Calu3 (cell line): ENCODE measurements at regions not wholly inside any gene's neighbourhood (a gene's known extent, or its start where the extent isn't known, plus 50 kb on each side); places are given as distances from the start of the nearest gene placed in this dataset.

Experiments
- BruUV-seq: library from RNA; stranded (reverse); fragments of 400-500 nt; replicated peaks from 2 replicates; lab custom pipeline; 2021; lab: Mats Ljungman, UMichigan
- CTCF ChIA-PET: fragments of 300-600 bp; sonication (Branson Sonifier 250); formaldehyde crosslinking; loops from one replicate; lab custom pipeline; 2022; ENCODE audit warnings: antibody characterized with exemption; lab: Charles Lee
- DNase-seq: peaks from one replicate; pipeline ENCODE4 v3.0.0; 2022
- H3K27ac Mint-ChIP-seq: one replicate; pipeline ENCODE4 v1.8.0; 2022; ENCODE audit warnings: mixed read lengths; ENCODE audit not compliant: unreplicated experiment
- H3K27me3 Mint-ChIP-seq: one replicate; pipeline ENCODE4 v1.8.0; 2022; ENCODE audit warnings: mixed read lengths; ENCODE audit not compliant: unreplicated experiment
- H3K36me3 Mint-ChIP-seq: one replicate; pipeline ENCODE4 v1.8.0; 2022; ENCODE audit warnings: mild to moderate bottlenecking, moderate library complexity, mixed read lengths; ENCODE audit not compliant: insufficient read depth, unreplicated experiment
- H3K4me1 Mint-ChIP-seq: one replicate; pipeline ENCODE4 v1.8.0; 2022; ENCODE audit warnings: mild to moderate bottlenecking, low read depth, mixed read lengths; ENCODE audit not compliant: unreplicated experiment
- H3K4me3 Mint-ChIP-seq: one replicate; pipeline ENCODE4 v1.8.0; 2022; ENCODE audit warnings: mild to moderate bottlenecking, low read depth, moderate library complexity, mixed read lengths; ENCODE audit not compliant: unreplicated experiment
- H3K9me3 Mint-ChIP-seq: one replicate; pipeline ENCODE4 v1.8.0; 2022; ENCODE audit warnings: low read depth, mixed read lengths; ENCODE audit not compliant: unreplicated experiment
- intact Hi-C: fragments of 100-400 bp; cut with micrococcal nuclease; formaldehyde crosslinking; loops from one replicate; pipeline ENCODE4 v1.10.0; 2022; ENCODE audit not compliant: unreplicated experiment
- TF ChIP-seq, protein P1 (sequence below): fragments of 200-600 bp; IDR thresholded peaks from one replicate; pipeline ENCODE4 v1.8.0; 2022; ENCODE audit warnings: antibody characterized with exemption; ENCODE audit not compliant: unreplicated experiment

DNA sequence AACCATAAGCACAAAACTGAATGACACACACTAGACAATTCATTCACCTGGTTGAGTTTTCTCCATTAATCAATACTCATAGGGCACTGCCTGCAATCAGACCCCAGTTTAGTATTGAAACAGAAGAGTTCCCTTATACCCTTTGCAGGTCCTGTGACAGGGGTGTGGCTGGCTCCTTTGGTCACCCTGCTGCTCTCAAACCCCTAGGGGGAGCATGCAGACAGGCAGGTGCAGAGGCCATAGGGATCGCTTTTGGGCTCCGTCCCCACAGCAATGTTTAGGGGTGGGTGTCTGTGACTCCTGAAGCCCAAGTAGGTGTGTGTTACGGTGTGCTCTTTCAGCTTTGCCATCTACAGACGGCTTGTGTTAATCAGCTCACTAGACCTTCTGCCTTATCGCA is 210.4 kb downstream of the CENPW start:
- BruUV-seq = no TSS peak
- Mint-ChIP-seq H3K36me3 (no peaks in the 10 kb centered on the region), H3K27ac (no peak overlapping the region), H3K27me3 (no peaks in the 10 kb centered on the region), H3K9me3 (no peaks in the 10 kb centered on the region), H3K4me1 (no peaks in the 10 kb centered on the region), H3K4me3 (no peak overlapping the region)
- no peak for DNase-seq
- TF ChIP-seq, protein P1, sequence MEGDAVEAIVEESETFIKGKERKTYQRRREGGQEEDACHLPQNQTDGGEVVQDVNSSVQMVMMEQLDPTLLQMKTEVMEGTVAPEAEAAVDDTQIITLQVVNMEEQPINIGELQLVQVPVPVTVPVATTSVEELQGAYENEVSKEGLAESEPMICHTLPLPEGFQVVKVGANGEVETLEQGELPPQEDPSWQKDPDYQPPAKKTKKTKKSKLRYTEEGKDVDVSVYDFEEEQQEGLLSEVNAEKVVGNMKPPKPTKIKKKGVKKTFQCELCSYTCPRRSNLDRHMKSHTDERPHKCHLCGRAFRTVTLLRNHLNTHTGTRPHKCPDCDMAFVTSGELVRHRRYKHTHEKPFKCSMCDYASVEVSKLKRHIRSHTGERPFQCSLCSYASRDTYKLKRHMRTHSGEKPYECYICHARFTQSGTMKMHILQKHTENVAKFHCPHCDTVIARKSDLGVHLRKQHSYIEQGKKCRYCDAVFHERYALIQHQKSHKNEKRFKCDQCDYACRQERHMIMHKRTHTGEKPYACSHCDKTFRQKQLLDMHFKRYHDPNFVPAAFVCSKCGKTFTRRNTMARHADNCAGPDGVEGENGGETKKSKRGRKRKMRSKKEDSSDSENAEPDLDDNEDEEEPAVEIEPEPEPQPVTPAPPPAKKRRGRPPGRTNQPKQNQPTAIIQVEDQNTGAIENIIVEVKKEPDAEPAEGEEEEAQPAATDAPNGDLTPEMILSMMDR = no peak
- CTCF ChIA-PET = no interaction called here
- intact Hi-C loops = no loop called here

DNA sequence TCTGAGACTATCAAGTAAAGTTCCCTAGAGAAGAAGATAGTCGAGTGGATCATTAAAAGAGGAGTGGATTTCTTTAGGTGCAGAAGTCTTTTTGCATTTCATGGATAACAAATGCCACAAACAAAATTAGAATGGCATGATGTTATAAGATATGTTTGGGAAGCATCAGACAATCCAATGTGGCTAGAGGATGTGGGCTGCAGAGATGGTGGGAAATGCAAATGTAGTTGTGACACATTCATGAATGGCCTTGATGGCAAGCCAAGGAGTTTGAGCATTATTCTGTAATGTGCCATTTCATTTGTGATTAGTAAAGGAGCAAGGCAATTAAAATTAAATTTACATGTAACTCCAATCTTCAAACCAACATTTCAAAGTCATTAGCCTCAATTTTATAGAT is 211.9 kb downstream of the CENPW start:
- no peaks in the 10 kb centered on the region for H3K9me3 Mint-ChIP-seq
- TF ChIP-seq, protein P1 = no peak
- CTCF ChIA-PET = no interaction called here
- no peaks in the 10 kb centered on the region for H3K4me1 Mint-ChIP-seq
- BruUV-seq = no TSS peak
- intact Hi-C loops = no loop called here
- no peak overlapping the region for H3K4me3 Mint-ChIP-seq
- H3K27me3 Mint-ChIP-seq = no peaks in the 10 kb centered on the region
- no peaks in the 10 kb centered on the region for H3K36me3 Mint-ChIP-seq
- no peak for DNase-seq
- no peak overlapping the region for H3K27ac Mint-ChIP-seq

- Mint-ChIP-seq H3K4me3 (no peak overlapping the region), H3K27ac (no peak overlapping the region), H3K27me3 (no peaks in the 10 kb centered on the region), H3K36me3 (no peaks in the 10 kb centered on the region), H3K9me3 (no peaks in the 10 kb centered on the region), H3K4me1 (no peaks in the 10 kb centered on the region)
- no peak for DNase-seq
- intact Hi-C loops = no loop called here
- CTCF ChIA-PET = no interaction called here
- TF ChIP-seq, protein P1 = no peak
- BruUV-seq = no TSS peak
Measured at GRCh38 chr6:126553854-126554253, 213.9 kb downstream of the CENPW start.

DNA sequence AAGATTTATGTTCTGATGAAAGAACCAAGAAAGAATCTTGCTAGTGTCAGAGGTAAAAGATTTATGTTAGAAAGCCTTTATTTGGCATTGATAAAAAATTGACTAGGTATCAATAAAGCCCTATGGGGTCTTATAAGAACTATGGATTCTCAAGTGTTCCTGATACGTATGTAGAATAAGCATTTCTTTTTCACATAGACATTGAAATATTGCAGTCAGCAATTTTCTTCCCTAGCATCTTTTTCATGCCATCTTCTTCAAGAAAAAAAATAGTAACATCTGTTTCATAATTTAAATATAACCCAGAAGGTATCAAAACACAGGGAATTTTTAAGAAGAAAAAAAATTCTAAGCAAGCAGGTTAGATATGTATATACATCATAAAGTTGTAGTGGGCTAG is 230.6 kb downstream of the CENPW start:
- TF ChIP-seq, protein P1 = no peak
- Mint-ChIP-seq H3K36me3 (no peaks in the 10 kb centered on the region), H3K27me3 (no peaks in the 10 kb centered on the region), H3K9me3 (no peaks in the 10 kb centered on the region), H3K4me3 (no peak overlapping the region), H3K27ac (no peak overlapping the region), H3K4me1 (peaks cover 11% of the 10 kb centered on the region)
- CTCF ChIA-PET = no interaction called here
- intact Hi-C loops = no loop called here
- no TSS peak for BruUV-seq
- DNase-seq = no peak
